ENCODE measurements at regions not wholly inside any gene's neighbourhood (a gene's known extent, or its start where the extent isn't known, plus 50 kb on each side); places are given as distances from the start of the nearest gene placed in this dataset.

GRCh38 chr3:20401253-20401652, 215.2 kb upstream of the SGO1 start:
- TF ChIP-seq CTCF (IDR thresholded peaks at IDR 0.05), result no peak
- TF ChIP-seq POLR2A (IDR thresholded peaks at IDR 0.05), result no peak
